WTC11 (cell line): ENCODE measurements at regions not wholly inside any gene's neighbourhood (a gene's known extent, or its start where the extent isn't known, plus 50 kb on each side); places are given as distances from the start of the nearest gene placed in this dataset.
A peak's percentile ranks its signal among the peaks of the same experiment; 100 is the strongest.

Experiments used
- ATF3 ChIP-seq: sonication (generic); formaldehyde crosslinking; conservative IDR thresholded peaks from 2 replicates; pipeline ENCODE4 v1.8.1; 2022; ENCODE audit warnings: mild to moderate bottlenecking, missing genetic modification reagents
- CTCF ChIP-seq: fragments of 200-600 bp; IDR thresholded peaks from 2 replicates; pipeline ENCODE4 v1.8.0; 2022; ENCODE audit warnings: antibody characterized with exemption
- MLX ChIP-seq: sonication (generic); formaldehyde crosslinking; IDR thresholded peaks from 2 replicates; pipeline ENCODE4 v1.8.1; 2023; ENCODE audit warnings: mild to moderate bottlenecking, missing genetic modification reagents, moderate library complexity
- NR3C1 ChIP-seq: sonication (generic); formaldehyde crosslinking; conservative IDR thresholded peaks from 2 replicates; pipeline ENCODE4 v1.8.1; 2023; ENCODE audit warnings: low read depth, mild to moderate bottlenecking, missing genetic modification reagents
- RORB ChIP-seq: fragments of 250-450 bp; sonication (Bioruptor Pico); IDR thresholded peaks from 2 replicates; pipeline ENCODE4 v1.9.0; 2021; ENCODE audit warnings: mild to moderate bottlenecking
- SMAD4 ChIP-seq: sonication (generic); formaldehyde crosslinking; IDR thresholded peaks from 2 replicates; pipeline ENCODE4 v1.8.0; 2022; ENCODE audit warnings: mild to moderate bottlenecking, missing genetic modification reagents
- SP1 ChIP-seq: sonication (generic); formaldehyde crosslinking; conservative IDR thresholded peaks from 2 replicates; pipeline ENCODE4 v1.8.1; 2022; ENCODE audit warnings: missing genetic modification reagents

GRCh38 chr15:70584838-70585706 lies 178.3 kb downstream of the UACA start:
- TF ChIP-seq NR3C1 (CRISPR knock-in tag) (no peak), CTCF (peak; percentile 65; the same call in 1 of the 2 replicates), ATF3 (no peak), SMAD4 (CRISPR knock-in tag) (no peak), SP1 (CRISPR knock-in tag) (no peak), MLX (CRISPR knock-in tag) (no peak), RORB (CRISPR knock-in tag) (no peak)
